Stomach (tissue), 4 donors: ENCODE measurements at regions not wholly inside any gene's neighbourhood (a gene's known extent, or its start where the extent isn't known, plus 50 kb on each side); places are given as distances from the start of the nearest gene placed in this dataset.

ENCODE experiments used
- CTCF ChIP-seq, 7 experiments: fragments of 450-650 bp in 4 of 7; fragments of 200-600 bp in 3 of 7; sonication (generic) in 3 of 7; IDR thresholded peaks; one replicate each; pipeline ENCODE4 v1.5.1; 2016 to 2019; ENCODE audit warnings: antibody characterized with exemption in 7 of 7, control low read depth in 2 of 7, mild to moderate bottlenecking in 1 of 7
- EP300 ChIP-seq: sonication (generic); formaldehyde crosslinking; IDR thresholded peaks from one replicate; pipeline ENCODE4 v1.6.1; 2017; ENCODE audit warnings: antibody characterized with exemption

GRCh38 chr11:96885912-96886311 is 496.1 kb downstream of the JRKL start:
- TF ChIP-seq CTCF (IDR thresholded peaks at IDR 0.05) (no peak), EP300 (no peak)
